ENCODE measurements at regions not wholly inside any gene's neighbourhood (a gene's known extent, or its start where the extent isn't known, plus 50 kb on each side); places are given as distances from the start of the nearest gene placed in this dataset.

DNA sequence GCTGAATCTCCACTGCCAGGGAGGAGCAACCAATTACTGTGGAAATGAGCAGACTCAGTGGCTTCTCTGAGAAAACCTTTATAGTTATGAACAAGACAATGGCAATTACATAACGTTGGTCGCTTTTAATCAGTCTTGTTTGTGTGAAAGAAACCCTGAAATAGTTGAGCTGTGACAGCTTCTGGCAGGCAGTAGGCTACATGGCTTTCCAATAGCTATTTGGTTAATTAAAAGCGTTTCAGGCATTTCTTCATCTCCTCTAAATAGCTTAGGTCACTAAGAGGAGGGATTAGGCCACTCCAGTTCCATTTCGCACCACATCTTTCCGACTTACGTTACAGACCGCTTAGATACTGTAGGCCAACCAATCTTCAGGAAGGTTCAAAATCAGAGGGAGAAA is 794.4 kb upstream of the ID2 start:
- ChIA-PET CTCF (no interaction called here), POLR2A (no interaction called here)
- H3K4me1 Mint-ChIP-seq (ENCODE audit: low read depth, unreplicated experiment) = no peaks in the 10 kb centered on the region
- no peaks in the 10 kb centered on the region for H3K9me3 ChIP-seq
- intact Hi-C loops (cut with micrococcal nuclease; ENCODE audit: unreplicated experiment) = no loop called here
- H3K27me3 ChIP-seq (replicated peaks; ENCODE audit: control insufficient read depth, insufficient read depth, low read length) = no peaks in the 10 kb centered on the region
- H3K4me3 ChIP-seq (ENCODE audit: low read depth, low read length) = no peak overlapping the region
- BruUV-seq (replicated peaks) = no TSS peak
- H3K36me3 ChIP-seq (ENCODE audit: control insufficient read depth, insufficient read depth, low read length) = no peaks in the 10 kb centered on the region; the same call in 1 of the 2 replicates
- TF ChIP-seq, protein P1, sequence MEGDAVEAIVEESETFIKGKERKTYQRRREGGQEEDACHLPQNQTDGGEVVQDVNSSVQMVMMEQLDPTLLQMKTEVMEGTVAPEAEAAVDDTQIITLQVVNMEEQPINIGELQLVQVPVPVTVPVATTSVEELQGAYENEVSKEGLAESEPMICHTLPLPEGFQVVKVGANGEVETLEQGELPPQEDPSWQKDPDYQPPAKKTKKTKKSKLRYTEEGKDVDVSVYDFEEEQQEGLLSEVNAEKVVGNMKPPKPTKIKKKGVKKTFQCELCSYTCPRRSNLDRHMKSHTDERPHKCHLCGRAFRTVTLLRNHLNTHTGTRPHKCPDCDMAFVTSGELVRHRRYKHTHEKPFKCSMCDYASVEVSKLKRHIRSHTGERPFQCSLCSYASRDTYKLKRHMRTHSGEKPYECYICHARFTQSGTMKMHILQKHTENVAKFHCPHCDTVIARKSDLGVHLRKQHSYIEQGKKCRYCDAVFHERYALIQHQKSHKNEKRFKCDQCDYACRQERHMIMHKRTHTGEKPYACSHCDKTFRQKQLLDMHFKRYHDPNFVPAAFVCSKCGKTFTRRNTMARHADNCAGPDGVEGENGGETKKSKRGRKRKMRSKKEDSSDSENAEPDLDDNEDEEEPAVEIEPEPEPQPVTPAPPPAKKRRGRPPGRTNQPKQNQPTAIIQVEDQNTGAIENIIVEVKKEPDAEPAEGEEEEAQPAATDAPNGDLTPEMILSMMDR (IDR thresholded peaks at IDR 0.05; ENCODE audit: insufficient read depth in 1 of 2, low read depth in 1 of 2, low read length in 1 of 2, severe bottlenecking in 1 of 2, unreplicated experiment in 1 of 2) = no peak
- H3K36me3 Mint-ChIP-seq (ENCODE audit: insufficient read depth, unreplicated experiment) = no peaks in the 10 kb centered on the region
- H3K9me3 Mint-ChIP-seq (ENCODE audit: unreplicated experiment) = no peaks in the 10 kb centered on the region
- H3K27me3 Mint-ChIP-seq (ENCODE audit: insufficient read depth, unreplicated experiment) = no peaks in the 10 kb centered on the region
- no peak for DNase-seq
- no peak overlapping the region for H3K4me3 Mint-ChIP-seq (ENCODE audit: unreplicated experiment)
- H3K27ac Mint-ChIP-seq (ENCODE audit: unreplicated experiment) = no peak overlapping the region
- H3K4me1 ChIP-seq = 0 out of 2 replicates have a peak, but pooled peaks cover 6% of the 10 kb centered on the region

DNA sequence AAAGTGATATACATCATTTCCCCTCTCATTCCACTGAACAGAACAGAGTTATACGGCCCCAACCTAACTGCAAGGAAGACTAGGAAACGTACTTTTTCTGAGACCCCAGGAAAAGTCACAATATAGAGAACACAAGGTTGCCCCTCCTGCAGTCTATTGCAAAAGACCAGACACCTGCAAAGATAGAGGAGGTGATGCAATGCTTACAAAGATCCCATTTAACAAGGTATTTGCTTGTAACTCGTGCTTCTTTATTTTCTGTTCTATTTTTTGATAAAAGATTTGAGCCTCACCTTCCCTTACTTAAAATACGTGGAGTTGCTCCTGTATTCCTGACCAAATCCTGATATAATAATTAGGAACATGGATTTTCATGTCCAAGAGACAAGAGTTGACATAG is 793.0 kb upstream of the ID2 start:
- H3K27ac Mint-ChIP-seq (ENCODE audit: unreplicated experiment) = no peak overlapping the region
- ChIA-PET POLR2A (no interaction called here), CTCF (no interaction called here)
- Histone ChIP-seq H3K4me3 (ENCODE audit: low read depth, low read length) (no peak overlapping the region), H3K27me3 (replicated peaks; ENCODE audit: control insufficient read depth, insufficient read depth, low read length) (no peaks in the 10 kb centered on the region), H3K4me1 (0 out of 2 replicates have a peak, but pooled peaks cover 6% of the 10 kb centered on the region), H3K9me3 (no peaks in the 10 kb centered on the region), H3K36me3 (ENCODE audit: control insufficient read depth, insufficient read depth, low read length) (no peaks in the 10 kb centered on the region; the same call in 1 of the 2 replicates)
- H3K4me1 Mint-ChIP-seq (ENCODE audit: low read depth, unreplicated experiment) = no peaks in the 10 kb centered on the region
- H3K9me3 Mint-ChIP-seq (ENCODE audit: unreplicated experiment) = no peaks in the 10 kb centered on the region
- intact Hi-C loops (cut with micrococcal nuclease; ENCODE audit: unreplicated experiment) = no loop called here
- H3K4me3 Mint-ChIP-seq (ENCODE audit: unreplicated experiment) = no peak overlapping the region
- BruUV-seq (replicated peaks) = no TSS peak
- H3K36me3 Mint-ChIP-seq (ENCODE audit: insufficient read depth, unreplicated experiment) = no peaks in the 10 kb centered on the region
- TF ChIP-seq, protein P1 (IDR thresholded peaks at IDR 0.05; ENCODE audit: insufficient read depth in 1 of 2, low read depth in 1 of 2, low read length in 1 of 2, severe bottlenecking in 1 of 2, unreplicated experiment in 1 of 2) = no peak
- DNase-seq = no peak
- no peaks in the 10 kb centered on the region for H3K27me3 Mint-ChIP-seq (ENCODE audit: insufficient read depth, unreplicated experiment)

DNA sequence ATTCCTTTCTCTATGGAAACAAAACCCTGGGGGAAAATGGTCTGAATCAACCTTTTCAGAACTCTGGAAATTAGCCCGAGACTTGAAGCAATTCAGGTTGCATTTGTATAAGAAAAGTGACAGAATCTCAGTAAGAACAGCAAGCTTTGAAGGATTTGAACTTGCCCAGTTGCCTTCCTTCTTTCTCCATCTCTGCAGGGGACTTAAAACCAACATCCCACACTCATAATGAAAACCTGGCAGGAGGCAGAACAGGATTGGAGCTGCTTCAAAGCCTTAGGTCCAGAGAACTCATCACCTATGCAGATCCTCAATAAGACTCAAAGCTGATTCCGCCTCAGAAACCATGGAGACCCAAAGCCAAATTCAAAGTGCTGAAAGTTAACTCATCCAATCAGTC is 790.5 kb upstream of the ID2 start:
- H3K36me3 ChIP-seq (ENCODE audit: control insufficient read depth, insufficient read depth, low read length) = no peaks in the 10 kb centered on the region; the same call in 1 of the 2 replicates
- POLR2A ChIA-PET = no interaction called here
- H3K4me3 Mint-ChIP-seq (ENCODE audit: unreplicated experiment) = no peak overlapping the region
- no peaks in the 10 kb centered on the region for H3K9me3 ChIP-seq
- H3K27ac Mint-ChIP-seq (ENCODE audit: unreplicated experiment) = no peak overlapping the region
- BruUV-seq (replicated peaks) = no TSS peak
- H3K27me3 ChIP-seq (replicated peaks; ENCODE audit: control insufficient read depth, insufficient read depth, low read length) = no peaks in the 10 kb centered on the region
- no peaks in the 10 kb centered on the region for H3K4me1 Mint-ChIP-seq (ENCODE audit: low read depth, unreplicated experiment)
- no peaks in the 10 kb centered on the region for H3K27me3 Mint-ChIP-seq (ENCODE audit: insufficient read depth, unreplicated experiment)
- 0 out of 2 replicates have a peak, but pooled peaks cover 6% of the 10 kb centered on the region for H3K4me1 ChIP-seq
- intact Hi-C loops (cut with micrococcal nuclease; ENCODE audit: unreplicated experiment) = no loop called here
- CTCF ChIA-PET = no interaction called here
- no peaks in the 10 kb centered on the region for H3K36me3 Mint-ChIP-seq (ENCODE audit: insufficient read depth, unreplicated experiment)
- DNase-seq = no peak
- TF ChIP-seq, protein P1 (IDR thresholded peaks at IDR 0.05; ENCODE audit: insufficient read depth in 1 of 2, low read depth in 1 of 2, low read length in 1 of 2, severe bottlenecking in 1 of 2, unreplicated experiment in 1 of 2) = no peak
- no peaks in the 10 kb centered on the region for H3K9me3 Mint-ChIP-seq (ENCODE audit: unreplicated experiment)
- H3K4me3 ChIP-seq (ENCODE audit: low read depth, low read length) = no peak overlapping the region

Data from Caco-2 (cell line).